ENCODE measurements at regions not wholly inside any gene's neighbourhood (a gene's known extent, or its start where the extent isn't known, plus 50 kb on each side); places are given as distances from the start of the nearest gene placed in this dataset.

- TF ChIP-seq CTCF (IDR thresholded peaks at IDR 0.05; ENCODE audit: low read depth, low read length) (no peak), EZH2phosphoT487 (IDR thresholded peaks at IDR 0.05; ENCODE audit: low read depth) (no peak)
Measured at GRCh38 chr20:23270382-23270911, 80.1 kb upstream of the NXT1 start.
